HepG2 (cell line): ENCODE measurements at regions not wholly inside any gene's neighbourhood (a gene's known extent, or its start where the extent isn't known, plus 50 kb on each side); places are given as distances from the start of the nearest gene placed in this dataset.
A peak's percentile ranks its signal among the peaks of the same experiment; 100 is the strongest.

Experiments used
- ATAC-seq: fragments of 200-7000 bp; cut with Tn5 transposase; 3 replicates; pipeline ENCODE4 v1.9.1; 2020; ENCODE audit warnings: mild to moderate bottlenecking, moderate library complexity
- BruUV-seq: library from RNA; stranded (reverse); fragments of 400-500 nt; replicated peaks from 2 replicates; lab custom pipeline; 2021; lab: Mats Ljungman, UMichigan
- CTCF ChIA-PET: fragments of 300-600 bp; formaldehyde crosslinking; extraction: SDS; loops from one replicate; lab custom pipeline; 2021; ENCODE audit warnings: low total read pairs, inconsistent platforms, low intra/inter-chr PET ratio; lab: Yijun Ruan, JAX
- POLR2A ChIA-PET: fragments of 350-600 bp; sonication (Branson Sonifier 250); formaldehyde crosslinking; loops from one replicate; lab custom pipeline; 2020; ENCODE audit warnings: antibody characterized with exemption, inconsistent platforms; lab: Yijun Ruan, JAX
- DNase-seq: peaks from one replicate; pipeline ENCODE4 v3.0.0-alpha.2; 2015; ENCODE audit warnings: low spot score
- FAIRE-seq: peaks from 3 replicates; lab custom pipeline; 2011; peaks lifted over from hg19 to GRCh38; lab: Jason Lieb, UNC
- H2AFZ ChIP-seq: one replicate; pipeline ENCODE4 v1.6.1; 2011; ENCODE audit warnings: low read length, inconsistent platforms
- H3K27ac ChIP-seq: fragments of 300-600 bp; 3 replicates; pipeline ENCODE4 v1.8.0; 2011; ENCODE audit warnings: mixed run types, mild to moderate bottlenecking, mixed read lengths, low read length, inconsistent platforms; ENCODE audit not compliant: insufficient read depth; ENCODE audit errors: extremely low read length
- H3K27me3 ChIP-seq, 2 experiments: fragments of 200-600 bp in 1 of 2; 2 replicates in 1 of 2; 3 replicates in 1 of 2; pipeline versions ENCODE4 v1.6.0 to v1.8.0; 2011; ENCODE audit warnings: low read length in 2 of 2, mild to moderate bottlenecking in 2 of 2, moderate library complexity in 2 of 2, inconsistent platforms in 1 of 2; ENCODE audit not compliant: insufficient read depth in 2 of 2, control insufficient read depth in 1 of 2
- H3K36me3 ChIP-seq, 2 experiments: fragments of 200-600 bp in 1 of 2; replicated peaks in 1 of 2; 2 replicates in 1 of 2; 3 replicates in 1 of 2; pipeline versions ENCODE4 v1.5.1 to v1.8.0; 2011; ENCODE audit warnings: low read length in 2 of 2, inconsistent platforms in 1 of 2; ENCODE audit not compliant: insufficient read depth in 2 of 2, control insufficient read depth in 1 of 2
- H3K4me1 ChIP-seq: 2 replicates; pipeline ENCODE4 v1.5.1; 2012; ENCODE audit warnings: low read length, inconsistent platforms; ENCODE audit not compliant: insufficient read depth
- H3K4me2 ChIP-seq: 2 replicates; pipeline ENCODE4 v1.6.0; 2011; ENCODE audit warnings: low read depth, low read length, inconsistent platforms
- H3K4me3 ChIP-seq, 3 experiments: fragments of 200-600 bp in 1 of 3; sonication (generic), shearing (Covaris generic) in 1 of 3; replicated peaks in 1 of 3; 2 replicates each; pipeline ENCODE4 v1.5.1; 2011 to 2016; ENCODE audit warnings: low read length in 3 of 3, inconsistent platforms in 2 of 3, low read depth in 2 of 3, mild to moderate bottlenecking in 2 of 3, control low read depth in 1 of 3, mixed read lengths in 1 of 3; ENCODE audit not compliant: insufficient read depth in 1 of 3
- H3K79me2 ChIP-seq: one replicate; pipeline ENCODE4 v1.6.1; 2011; ENCODE audit warnings: low read length, inconsistent platforms; ENCODE audit not compliant: insufficient read depth
- H3K9ac ChIP-seq: 2 replicates; pipeline ENCODE4 v1.6.0; 2011; ENCODE audit warnings: mild to moderate bottlenecking, low read depth, low read length, inconsistent platforms; ENCODE audit not compliant: insufficient read depth
- H3K9me3 ChIP-seq: 2 replicates; pipeline ENCODE4 v1.5.1; 2012; ENCODE audit warnings: mild to moderate bottlenecking, low read length
- H4K20me1 ChIP-seq: 2 replicates; pipeline ENCODE4 v1.6.0; 2011; ENCODE audit warnings: inconsistent platforms, mild to moderate bottlenecking, low read length, moderate library complexity; ENCODE audit not compliant: insufficient read depth
- BORCS8-MEF2B ChIP-seq: sonication (generic); formaldehyde crosslinking; IDR thresholded peaks from 2 replicates; pipeline ENCODE4 v1.8.0; 2022; ENCODE audit warnings: mild to moderate bottlenecking, missing genetic modification reagents
- GLI4 ChIP-seq: sonication (generic); formaldehyde crosslinking; IDR thresholded peaks from 2 replicates; pipeline ENCODE4 v1.5.1; 2020; ENCODE audit warnings: missing genetic modification reagents, mild to moderate bottlenecking, moderate library complexity, borderline replicate concordance
- KLF12 ChIP-seq: sonication (generic); formaldehyde crosslinking; IDR thresholded peaks from 2 replicates; pipeline ENCODE4 v1.4.0; 2020; ENCODE audit warnings: missing genetic modification reagents, borderline replicate concordance
- MATR3 ChIP-seq: sonication (generic); formaldehyde crosslinking; IDR thresholded peaks from 2 replicates; pipeline ENCODE4 v1.4.0; 2020; ENCODE audit warnings: missing genetic modification reagents
- PHF5A ChIP-seq: IDR thresholded peaks from one replicate; pipeline ENCODE4 v1.6.1; 2018; ENCODE audit warnings: low read depth, missing genetic modification reagents; ENCODE audit not compliant: unreplicated experiment
- SPEN ChIP-seq: sonication (generic); formaldehyde crosslinking; IDR thresholded peaks from 2 replicates; pipeline ENCODE4 v1.5.1; 2020; ENCODE audit warnings: low read depth, mild to moderate bottlenecking, missing genetic modification reagents
- STAG1 ChIP-seq: sonication (generic); formaldehyde crosslinking; IDR thresholded peaks from 2 replicates; pipeline ENCODE4 v1.4.0; 2020; ENCODE audit warnings: missing genetic modification reagents
- ZSCAN29 ChIP-seq: sonication (generic); formaldehyde crosslinking; conservative IDR thresholded peaks from 2 replicates; pipeline ENCODE4 v1.4.0; 2020; ENCODE audit warnings: mild to moderate bottlenecking, missing genetic modification reagents
- WGBS: methylation state at CpG from one replicate; pipeline ENCODE4 v1.1.6; 2017; ENCODE audit warnings: low lambda C conversion rate; 5-methylcytosine and 5-hydroxymethylcytosine counted together
- in situ Hi-C: cut with HindIII; loops from 2 replicates; pipeline ENCODE4 v1.10.0; 2017; ENCODE audit warnings: low pct_unique_long_range_greater_than_20kb; ENCODE audit not compliant: extremely low pct_ligation_motif_present
- intact Hi-C: fragments of 100-400 bp; cut with micrococcal nuclease; formaldehyde crosslinking; loops from one replicate; pipeline ENCODE4 v1.10.0; 2022; ENCODE audit not compliant: unreplicated experiment
- TF ChIP-seq, protein P1 (sequence below): sonication (generic); formaldehyde crosslinking; IDR thresholded peaks from 2 replicates; pipeline ENCODE4 v1.5.1; 2020; ENCODE audit warnings: mild to moderate bottlenecking, missing genetic modification reagents, borderline replicate concordance
- TF ChIP-seq, protein P2 (sequence below): sonication (generic); formaldehyde crosslinking; IDR thresholded peaks from 2 replicates; pipeline ENCODE4 v1.4.0; 2020; ENCODE audit warnings: missing genetic modification reagents
- TF ChIP-seq, protein P3 (sequence below): sonication (generic); formaldehyde crosslinking; IDR thresholded peaks from 2 replicates; pipeline ENCODE4 v1.4.0; 2020; ENCODE audit warnings: missing genetic modification reagents; ENCODE audit errors: not compliant biosample characterization
- TF ChIP-seq, protein P4 (sequence below): sonication (generic); formaldehyde crosslinking; IDR thresholded peaks from 2 replicates; pipeline ENCODE4 v1.8.1; 2022; ENCODE audit warnings: low read depth, mild to moderate bottlenecking, missing genetic modification reagents
- TF ChIP-seq, protein P5 (sequence below): sonication (generic); formaldehyde crosslinking; IDR thresholded peaks from 2 replicates; pipeline ENCODE4 v1.5.0; 2020; ENCODE audit warnings: mild to moderate bottlenecking, missing genetic modification reagents, moderate library complexity

DNA sequence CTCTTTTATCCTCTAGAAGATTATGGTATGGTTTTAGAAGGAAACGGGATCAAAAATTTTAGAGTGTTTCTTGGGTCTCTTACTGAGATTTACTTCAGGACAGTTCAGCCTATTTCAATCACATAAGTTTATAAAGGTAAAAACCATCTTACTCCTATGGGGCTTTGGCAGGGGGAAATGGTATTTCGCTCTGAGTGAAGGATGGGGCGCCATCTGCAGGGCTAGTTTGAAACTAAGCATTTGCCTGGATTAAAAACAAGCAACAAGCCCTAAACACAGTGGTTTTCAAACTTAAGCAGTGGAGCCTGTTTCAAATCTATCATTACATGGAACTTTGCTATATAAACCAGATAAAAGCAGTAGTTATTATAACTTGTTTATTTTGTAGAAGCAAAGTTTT, 361.5 kb upstream of the FMR1 start:
- H3K27me3 ChIP-seq = no peaks in the 10 kb centered on the region
- no peaks in the 10 kb centered on the region for H3K36me3 ChIP-seq
- ChIA-PET POLR2A (no interaction called here), CTCF (no interaction called here)
- no peaks in the 10 kb centered on the region for H3K4me1 ChIP-seq
- H3K9me3 ChIP-seq = no peaks in the 10 kb centered on the region
- H3K79me2 ChIP-seq = no peaks in the 10 kb centered on the region
- in situ Hi-C loops (no loop called here), intact Hi-C loops (loop anchor here (5.0 kb wide), 1 partner anchor 73 kb away; no protein-coding TSS in a partner anchor)
- DNase-seq = peak; percentile 1
- no TSS peak for BruUV-seq
- H3K4me2 ChIP-seq = no peak overlapping the region
- 0% methylated on average over 3 of the region's 3 CpGs for WGBS
- FAIRE-seq = peak; percentile 68
- H3K4me3 ChIP-seq = no peak overlapping the region
- no peak overlapping the region for H2AFZ ChIP-seq
- no peaks in the 10 kb centered on the region for H4K20me1 ChIP-seq
- no peak overlapping the region for H3K9ac ChIP-seq
- no peak overlapping the region for H3K27ac ChIP-seq
- ATAC-seq = no peak
- TF ChIP-seq BORCS8-MEF2B = no peak
- no peak for TF ChIP-seq ZSCAN29
- TF ChIP-seq KLF12 (CRISPR knock-in tag) = no peak
- TF ChIP-seq SPEN (CRISPR knock-in tag) = no peak
- TF ChIP-seq, protein P1, sequence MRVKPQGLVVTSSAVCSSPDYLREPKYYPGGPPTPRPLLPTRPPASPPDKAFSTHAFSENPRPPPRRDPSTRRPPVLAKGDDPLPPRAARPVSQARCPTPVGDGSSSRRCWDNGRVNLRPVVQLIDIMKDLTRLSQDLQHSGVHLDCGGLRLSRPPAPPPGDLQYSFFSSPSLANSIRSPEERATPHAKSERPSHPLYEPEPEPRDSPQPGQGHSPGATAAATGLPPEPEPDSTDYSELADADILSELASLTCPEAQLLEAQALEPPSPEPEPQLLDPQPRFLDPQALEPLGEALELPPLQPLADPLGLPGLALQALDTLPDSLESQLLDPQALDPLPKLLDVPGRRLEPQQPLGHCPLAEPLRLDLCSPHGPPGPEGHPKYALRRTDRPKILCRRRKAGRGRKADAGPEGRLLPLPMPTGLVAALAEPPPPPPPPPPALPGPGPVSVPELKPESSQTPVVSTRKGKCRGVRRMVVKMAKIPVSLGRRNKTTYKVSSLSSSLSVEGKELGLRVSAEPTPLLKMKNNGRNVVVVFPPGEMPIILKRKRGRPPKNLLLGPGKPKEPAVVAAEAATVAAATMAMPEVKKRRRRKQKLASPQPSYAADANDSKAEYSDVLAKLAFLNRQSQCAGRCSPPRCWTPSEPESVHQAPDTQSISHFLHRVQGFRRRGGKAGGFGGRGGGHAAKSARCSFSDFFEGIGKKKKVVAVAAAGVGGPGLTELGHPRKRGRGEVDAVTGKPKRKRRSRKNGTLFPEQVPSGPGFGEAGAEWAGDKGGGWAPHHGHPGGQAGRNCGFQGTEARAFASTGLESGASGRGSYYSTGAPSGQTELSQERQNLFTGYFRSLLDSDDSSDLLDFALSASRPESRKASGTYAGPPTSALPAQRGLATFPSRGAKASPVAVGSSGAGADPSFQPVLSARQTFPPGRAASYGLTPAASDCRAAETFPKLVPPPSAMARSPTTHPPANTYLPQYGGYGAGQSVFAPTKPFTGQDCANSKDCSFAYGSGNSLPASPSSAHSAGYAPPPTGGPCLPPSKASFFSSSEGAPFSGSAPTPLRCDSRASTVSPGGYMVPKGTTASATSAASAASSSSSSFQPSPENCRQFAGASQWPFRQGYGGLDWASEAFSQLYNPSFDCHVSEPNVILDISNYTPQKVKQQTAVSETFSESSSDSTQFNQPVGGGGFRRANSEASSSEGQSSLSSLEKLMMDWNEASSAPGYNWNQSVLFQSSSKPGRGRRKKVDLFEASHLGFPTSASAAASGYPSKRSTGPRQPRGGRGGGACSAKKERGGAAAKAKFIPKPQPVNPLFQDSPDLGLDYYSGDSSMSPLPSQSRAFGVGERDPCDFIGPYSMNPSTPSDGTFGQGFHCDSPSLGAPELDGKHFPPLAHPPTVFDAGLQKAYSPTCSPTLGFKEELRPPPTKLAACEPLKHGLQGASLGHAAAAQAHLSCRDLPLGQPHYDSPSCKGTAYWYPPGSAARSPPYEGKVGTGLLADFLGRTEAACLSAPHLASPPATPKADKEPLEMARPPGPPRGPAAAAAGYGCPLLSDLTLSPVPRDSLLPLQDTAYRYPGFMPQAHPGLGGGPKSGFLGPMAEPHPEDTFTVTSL (CRISPR knock-in tag) = no peak
- TF ChIP-seq MATR3 (CRISPR knock-in tag) = no peak
- TF ChIP-seq STAG1 = peak; percentile 40; the same call in 1 of the 2 replicates
- TF ChIP-seq GLI4 (CRISPR knock-in tag) = no peak
- TF ChIP-seq, protein P2, sequence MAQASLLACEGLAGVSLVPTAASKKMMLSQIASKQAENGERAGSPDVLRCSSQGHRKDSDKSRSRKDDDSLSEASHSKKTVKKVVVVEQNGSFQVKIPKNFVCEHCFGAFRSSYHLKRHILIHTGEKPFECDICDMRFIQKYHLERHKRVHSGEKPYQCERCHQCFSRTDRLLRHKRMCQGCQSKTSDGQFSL (CRISPR knock-in tag) = no peak
- TF ChIP-seq PHF5A (CRISPR knock-in tag) = no peak
- TF ChIP-seq, protein P3, sequence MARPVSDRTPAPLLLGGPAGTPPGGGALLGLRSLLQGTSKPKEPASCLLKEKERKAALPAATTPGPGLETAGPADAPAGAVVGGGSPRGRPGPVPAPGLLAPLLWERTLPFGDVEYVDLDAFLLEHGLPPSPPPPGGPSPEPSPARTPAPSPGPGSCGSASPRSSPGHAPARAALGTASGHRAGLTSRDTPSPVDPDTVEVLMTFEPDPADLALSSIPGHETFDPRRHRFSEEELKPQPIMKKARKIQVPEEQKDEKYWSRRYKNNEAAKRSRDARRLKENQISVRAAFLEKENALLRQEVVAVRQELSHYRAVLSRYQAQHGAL = no peak
- TF ChIP-seq, protein P4, sequence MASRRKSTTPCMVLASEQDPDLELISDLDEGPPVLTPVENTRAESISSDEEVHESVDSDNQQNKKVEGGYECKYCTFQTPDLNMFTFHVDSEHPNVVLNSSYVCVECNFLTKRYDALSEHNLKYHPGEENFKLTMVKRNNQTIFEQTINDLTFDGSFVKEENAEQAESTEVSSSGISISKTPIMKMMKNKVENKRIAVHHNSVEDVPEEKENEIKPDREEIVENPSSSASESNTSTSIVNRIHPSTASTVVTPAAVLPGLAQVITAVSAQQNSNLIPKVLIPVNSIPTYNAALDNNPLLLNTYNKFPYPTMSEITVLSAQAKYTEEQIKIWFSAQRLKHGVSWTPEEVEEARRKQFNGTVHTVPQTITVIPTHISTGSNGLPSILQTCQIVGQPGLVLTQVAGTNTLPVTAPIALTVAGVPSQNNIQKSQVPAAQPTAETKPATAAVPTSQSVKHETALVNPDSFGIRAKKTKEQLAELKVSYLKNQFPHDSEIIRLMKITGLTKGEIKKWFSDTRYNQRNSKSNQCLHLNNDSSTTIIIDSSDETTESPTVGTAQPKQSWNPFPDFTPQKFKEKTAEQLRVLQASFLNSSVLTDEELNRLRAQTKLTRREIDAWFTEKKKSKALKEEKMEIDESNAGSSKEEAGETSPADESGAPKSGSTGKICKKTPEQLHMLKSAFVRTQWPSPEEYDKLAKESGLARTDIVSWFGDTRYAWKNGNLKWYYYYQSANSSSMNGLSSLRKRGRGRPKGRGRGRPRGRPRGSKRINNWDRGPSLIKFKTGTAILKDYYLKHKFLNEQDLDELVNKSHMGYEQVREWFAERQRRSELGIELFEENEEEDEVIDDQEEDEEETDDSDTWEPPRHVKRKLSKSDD = no peak
- TF ChIP-seq, protein P5, sequence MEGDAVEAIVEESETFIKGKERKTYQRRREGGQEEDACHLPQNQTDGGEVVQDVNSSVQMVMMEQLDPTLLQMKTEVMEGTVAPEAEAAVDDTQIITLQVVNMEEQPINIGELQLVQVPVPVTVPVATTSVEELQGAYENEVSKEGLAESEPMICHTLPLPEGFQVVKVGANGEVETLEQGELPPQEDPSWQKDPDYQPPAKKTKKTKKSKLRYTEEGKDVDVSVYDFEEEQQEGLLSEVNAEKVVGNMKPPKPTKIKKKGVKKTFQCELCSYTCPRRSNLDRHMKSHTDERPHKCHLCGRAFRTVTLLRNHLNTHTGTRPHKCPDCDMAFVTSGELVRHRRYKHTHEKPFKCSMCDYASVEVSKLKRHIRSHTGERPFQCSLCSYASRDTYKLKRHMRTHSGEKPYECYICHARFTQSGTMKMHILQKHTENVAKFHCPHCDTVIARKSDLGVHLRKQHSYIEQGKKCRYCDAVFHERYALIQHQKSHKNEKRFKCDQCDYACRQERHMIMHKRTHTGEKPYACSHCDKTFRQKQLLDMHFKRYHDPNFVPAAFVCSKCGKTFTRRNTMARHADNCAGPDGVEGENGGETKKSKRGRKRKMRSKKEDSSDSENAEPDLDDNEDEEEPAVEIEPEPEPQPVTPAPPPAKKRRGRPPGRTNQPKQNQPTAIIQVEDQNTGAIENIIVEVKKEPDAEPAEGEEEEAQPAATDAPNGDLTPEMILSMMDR (CRISPR knock-in tag) = peak; percentile 48
